ENCODE measurements at regions not wholly inside any gene's neighbourhood (a gene's known extent, or its start where the extent isn't known, plus 50 kb on each side); places are given as distances from the start of the nearest gene placed in this dataset.

DNA sequence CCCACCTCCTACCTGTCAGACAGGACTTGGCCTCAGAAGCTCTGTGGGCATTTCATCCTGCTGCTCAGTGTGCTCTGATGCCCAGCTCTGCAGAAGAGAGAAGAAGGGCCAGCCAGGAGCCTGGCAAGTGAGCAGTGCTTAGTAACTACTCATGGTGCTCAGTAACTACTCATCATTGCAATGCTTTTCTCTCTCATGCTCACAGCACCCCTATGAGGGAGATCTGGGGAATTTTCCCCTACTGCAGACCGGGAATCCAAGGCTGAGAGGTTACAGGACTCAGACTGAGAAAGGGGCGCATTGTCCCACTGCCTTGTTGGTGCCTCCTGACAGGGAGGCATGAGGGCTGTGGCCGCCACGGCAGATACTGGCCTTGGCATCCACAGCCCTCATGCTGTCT lies 261.1 kb downstream of the C16orf95 start:
- no peak for DNase-seq

- DNase-seq = no peak
Measured at GRCh38 chr16:87056551-87056950, 260.6 kb downstream of the C16orf95 start.

- DNase-seq = no peak
Measured at GRCh38 chr16:87057211-87057881, 259.8 kb downstream of the C16orf95 start.

GRCh38 chr16:87057951-87058560 lies 259.1 kb downstream of the C16orf95 start:
- DNase-seq = no peak

GRCh38 chr16:87058728-87059250 lies 258.4 kb downstream of the C16orf95 start:
- no peak for DNase-seq

GRCh38 chr16:87060034-87060986 lies 256.9 kb downstream of the C16orf95 start:
- no peak for DNase-seq

- no peak for DNase-seq
Measured at GRCh38 chr16:87061243-87061920, 255.8 kb downstream of the C16orf95 start.

- peak; percentile 88 for DNase-seq
Measured at GRCh38 chr16:87062569-87063442, 254.4 kb downstream of the C16orf95 start.

DNA sequence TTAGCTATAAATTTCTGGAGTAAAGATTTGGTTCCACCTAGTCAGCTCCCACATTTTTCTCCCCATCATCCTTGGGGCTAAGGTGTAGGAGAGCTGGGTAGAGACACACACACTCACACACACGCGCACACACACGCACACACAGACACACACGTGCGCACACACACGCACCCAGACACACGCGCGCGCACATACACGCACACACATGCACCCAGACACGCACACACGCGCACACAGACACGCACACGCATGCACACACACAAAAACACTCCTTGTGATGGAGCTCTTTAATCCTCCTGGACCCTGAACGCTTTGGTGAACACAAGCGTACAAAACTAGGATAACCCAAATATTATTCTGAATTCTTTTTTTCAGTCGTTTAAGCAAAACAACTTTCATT lies 253.6 kb downstream of the C16orf95 start:
- DNase-seq = no peak

GRCh38 chr16:87064731-87065445 lies 252.3 kb downstream of the C16orf95 start:
- DNase-seq = no peak

GRCh38 chr16:87065446-87066132 lies 251.6 kb downstream of the C16orf95 start:
- no peak for DNase-seq

DNA sequence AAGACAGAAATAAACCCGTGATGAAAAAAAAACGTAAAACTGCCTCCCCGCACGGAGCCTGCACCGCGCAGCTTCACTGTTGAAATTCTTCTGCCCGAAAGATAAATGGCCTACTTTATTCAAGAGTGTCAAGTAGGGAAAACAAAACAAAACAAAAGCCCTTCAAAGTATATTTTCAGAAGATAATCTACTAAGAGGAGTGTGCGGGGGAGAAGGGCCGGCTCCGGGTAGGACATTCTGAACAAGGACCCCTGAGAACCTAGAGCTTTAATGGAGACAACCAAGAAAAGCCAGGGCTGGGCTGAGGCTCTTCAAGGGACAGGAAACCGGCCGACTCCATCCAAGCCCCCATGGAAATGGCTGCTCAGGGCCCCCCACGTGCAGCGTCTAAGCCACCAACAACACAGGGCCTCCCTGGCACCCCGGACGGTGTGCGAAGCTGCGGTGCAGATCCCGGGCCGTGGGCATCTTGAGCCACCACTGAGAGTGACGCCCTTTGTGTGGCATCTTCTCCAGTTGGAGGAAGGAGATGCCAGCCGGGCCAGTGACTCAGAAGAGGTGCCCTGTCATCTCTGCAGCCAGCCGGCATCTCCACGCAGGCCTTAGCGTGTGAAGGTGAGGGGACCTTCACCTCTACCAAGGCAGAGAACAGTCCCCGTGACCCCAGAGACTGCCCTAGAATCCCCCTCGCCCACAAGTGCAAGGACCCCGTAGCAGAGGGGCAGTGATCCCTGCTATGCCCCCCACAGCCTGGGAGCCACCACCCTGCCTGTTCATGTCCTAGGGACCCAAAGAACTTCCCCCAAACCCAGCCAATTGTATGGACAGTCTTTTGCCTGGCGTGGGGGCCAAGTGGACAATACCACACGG lies 250.8 kb downstream of the C16orf95 start:
- no peak for DNase-seq

GRCh38 chr16:87067003-87067556 lies 250.1 kb downstream of the C16orf95 start:
- DNase-seq = no peak

GRCh38 chr16:87067836-87068761 lies 249.1 kb downstream of the C16orf95 start:
- no peak for DNase-seq

DNA sequence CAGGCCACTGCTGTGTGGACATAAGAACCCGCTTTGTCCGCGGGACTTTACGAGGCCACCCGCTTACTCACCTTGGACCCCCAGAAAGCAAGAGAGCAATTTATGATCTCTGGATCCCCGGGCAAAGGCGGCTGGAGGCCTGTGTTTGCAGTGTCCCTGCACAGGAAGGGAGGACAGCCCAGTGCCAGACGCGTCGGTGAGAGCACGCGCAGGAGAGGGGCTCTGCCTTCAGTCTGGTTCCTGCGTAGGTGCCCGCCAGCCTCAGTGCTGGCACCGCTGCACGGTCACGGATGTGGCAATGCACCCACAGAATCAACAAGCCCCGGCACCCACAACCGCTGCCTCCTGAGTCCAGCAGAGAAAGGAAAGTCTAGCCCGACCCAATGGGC lies 248.4 kb downstream of the C16orf95 start:
- no peak for DNase-seq

DNA sequence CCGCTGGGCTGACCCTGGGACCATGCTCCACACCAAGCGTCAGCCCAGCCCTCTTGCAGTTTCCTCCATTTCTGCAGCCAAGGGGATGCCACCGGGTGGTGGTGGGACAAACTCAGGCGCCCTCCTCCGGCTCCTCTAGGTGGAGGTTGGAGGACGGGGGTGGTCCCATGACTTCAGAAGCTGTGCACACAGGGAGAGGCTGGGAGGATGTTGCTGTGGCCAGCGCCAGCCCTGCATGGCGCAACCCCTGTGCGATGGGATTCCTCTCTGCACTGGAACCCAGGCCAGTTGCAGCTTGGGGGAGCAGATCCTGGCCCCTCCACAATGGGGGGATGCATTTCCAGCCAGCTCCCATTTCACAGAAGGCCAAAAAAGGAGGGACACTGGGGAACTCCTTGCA lies 246.5 kb downstream of the C16orf95 start:
- no peak for DNase-seq

- no peak for DNase-seq
Measured at GRCh38 chr16:87072101-87072500, 245.1 kb downstream of the C16orf95 start.

Measured in left kidney (tissue), 1 donor.